Nephron progenitor cell (in vitro differentiated cells): ENCODE measurements at regions not wholly inside any gene's neighbourhood (a gene's known extent, or its start where the extent isn't known, plus 50 kb on each side); places are given as distances from the start of the nearest gene placed in this dataset.

Source experiments
- DNase-seq: peaks from one replicate; pipeline ENCODE4 v3.0.0; 2021
- H3K27ac Mint-ChIP-seq: 2 replicates; pipeline ENCODE4 v1.8.0; 2021; ENCODE audit warnings: mild to moderate bottlenecking, moderate library complexity, mixed read lengths
- H3K27me3 Mint-ChIP-seq: 2 replicates; pipeline ENCODE4 v1.8.0; 2021; ENCODE audit warnings: mild to moderate bottlenecking, low read depth, mixed read lengths; ENCODE audit not compliant: poor library complexity
- H3K36me3 Mint-ChIP-seq: 2 replicates; pipeline ENCODE4 v1.8.0; 2021; ENCODE audit warnings: low read depth, mixed read lengths
- H3K4me1 Mint-ChIP-seq: 2 replicates; pipeline ENCODE4 v1.8.0; 2021; ENCODE audit warnings: mixed read lengths
- H3K4me3 Mint-ChIP-seq: 2 replicates; pipeline ENCODE4 v1.8.0; 2021; ENCODE audit warnings: mild to moderate bottlenecking, moderate library complexity, mixed read lengths
- H3K9me3 Mint-ChIP-seq: 2 replicates; pipeline ENCODE4 v1.8.0; 2021; ENCODE audit warnings: mild to moderate bottlenecking, moderate library complexity, mixed read lengths
- TF ChIP-seq, protein P1 (sequence below): fragments of 200-600 bp; sonication (generic); IDR thresholded peaks from 2 replicates; pipeline ENCODE4 v1.5.0; 2021; ENCODE audit warnings: antibody characterized with exemption

DNA sequence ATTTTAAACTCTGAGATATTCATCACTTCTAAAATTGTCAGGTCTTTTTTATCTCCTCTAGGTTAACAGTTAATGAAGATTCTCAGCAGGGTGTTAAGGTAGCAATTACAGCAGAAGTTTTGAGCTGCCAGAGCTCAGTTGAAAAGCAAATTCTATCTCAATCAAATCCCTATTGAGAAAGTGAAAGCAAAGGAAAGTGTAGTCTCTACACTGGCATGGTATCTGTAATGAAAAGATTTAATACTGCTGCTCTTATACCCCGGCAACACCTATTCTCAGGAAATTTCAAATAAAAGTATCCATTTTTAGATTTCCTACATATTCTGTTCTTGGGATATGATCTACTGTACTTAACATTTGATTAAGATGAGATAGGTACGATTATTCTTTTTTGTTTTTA is 913.5 kb downstream of the MRPL39 start:
- DNase-seq = no peak
- no peaks in the 10 kb centered on the region for H3K27me3 Mint-ChIP-seq
- H3K9me3 Mint-ChIP-seq = peaks cover 49% of the 10 kb centered on the region
- TF ChIP-seq, protein P1, sequence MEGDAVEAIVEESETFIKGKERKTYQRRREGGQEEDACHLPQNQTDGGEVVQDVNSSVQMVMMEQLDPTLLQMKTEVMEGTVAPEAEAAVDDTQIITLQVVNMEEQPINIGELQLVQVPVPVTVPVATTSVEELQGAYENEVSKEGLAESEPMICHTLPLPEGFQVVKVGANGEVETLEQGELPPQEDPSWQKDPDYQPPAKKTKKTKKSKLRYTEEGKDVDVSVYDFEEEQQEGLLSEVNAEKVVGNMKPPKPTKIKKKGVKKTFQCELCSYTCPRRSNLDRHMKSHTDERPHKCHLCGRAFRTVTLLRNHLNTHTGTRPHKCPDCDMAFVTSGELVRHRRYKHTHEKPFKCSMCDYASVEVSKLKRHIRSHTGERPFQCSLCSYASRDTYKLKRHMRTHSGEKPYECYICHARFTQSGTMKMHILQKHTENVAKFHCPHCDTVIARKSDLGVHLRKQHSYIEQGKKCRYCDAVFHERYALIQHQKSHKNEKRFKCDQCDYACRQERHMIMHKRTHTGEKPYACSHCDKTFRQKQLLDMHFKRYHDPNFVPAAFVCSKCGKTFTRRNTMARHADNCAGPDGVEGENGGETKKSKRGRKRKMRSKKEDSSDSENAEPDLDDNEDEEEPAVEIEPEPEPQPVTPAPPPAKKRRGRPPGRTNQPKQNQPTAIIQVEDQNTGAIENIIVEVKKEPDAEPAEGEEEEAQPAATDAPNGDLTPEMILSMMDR = no peak
- no peaks in the 10 kb centered on the region for H3K36me3 Mint-ChIP-seq
- no peak overlapping the region for H3K27ac Mint-ChIP-seq
- H3K4me1 Mint-ChIP-seq = no peaks in the 10 kb centered on the region
- no peak overlapping the region for H3K4me3 Mint-ChIP-seq

DNA sequence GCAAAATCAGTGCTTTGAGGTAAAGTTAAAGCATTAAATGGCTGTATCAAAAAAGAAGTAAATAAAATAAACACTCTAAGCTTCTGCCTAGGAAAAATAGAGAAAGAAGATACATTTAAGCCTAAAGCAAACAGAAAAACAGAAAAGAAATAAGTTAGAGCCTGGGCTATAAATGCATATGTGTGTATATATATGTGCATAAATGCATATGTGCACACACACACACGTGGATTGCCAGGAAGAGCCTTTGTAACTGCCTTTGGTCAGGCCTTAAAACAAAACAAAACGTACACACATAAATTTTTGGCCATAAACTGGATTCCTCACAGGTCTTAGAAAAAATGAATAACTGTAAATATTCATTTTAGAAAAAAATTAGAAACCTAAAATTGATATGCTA is 925.8 kb downstream of the MRPL39 start:
- TF ChIP-seq, protein P1 = no peak
- no peak overlapping the region for H3K4me3 Mint-ChIP-seq
- no peak overlapping the region for H3K27ac Mint-ChIP-seq
- H3K9me3 Mint-ChIP-seq = peaks cover 31% of the 10 kb centered on the region
- no peaks in the 10 kb centered on the region for H3K27me3 Mint-ChIP-seq
- DNase-seq = no peak
- no peaks in the 10 kb centered on the region for H3K36me3 Mint-ChIP-seq
- H3K4me1 Mint-ChIP-seq = no peaks in the 10 kb centered on the region

DNA sequence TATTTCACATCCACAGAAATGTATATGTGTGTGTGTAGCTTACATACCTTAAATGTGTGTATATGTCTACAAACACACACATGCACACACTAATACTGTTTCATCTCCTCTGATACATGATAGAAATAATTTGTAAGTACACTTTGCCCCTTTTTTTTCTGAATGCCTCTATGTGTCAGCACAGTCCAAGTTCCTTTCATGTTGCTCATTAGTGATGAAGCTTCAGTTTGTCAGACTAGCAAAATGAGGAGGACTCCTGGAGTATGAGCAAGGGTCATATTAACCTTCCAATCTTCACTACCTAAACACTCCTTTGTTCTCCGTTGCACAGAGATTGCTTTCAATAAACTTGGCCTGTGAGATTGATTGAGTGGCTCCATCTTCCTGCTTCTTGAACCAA is 935.4 kb downstream of the MRPL39 start:
- no peak overlapping the region for H3K27ac Mint-ChIP-seq
- no peaks in the 10 kb centered on the region for H3K36me3 Mint-ChIP-seq
- peaks cover 16% of the 10 kb centered on the region for H3K9me3 Mint-ChIP-seq
- H3K27me3 Mint-ChIP-seq = no peaks in the 10 kb centered on the region
- H3K4me1 Mint-ChIP-seq = peaks cover 4% of the 10 kb centered on the region
- TF ChIP-seq, protein P1 = no peak
- no peak overlapping the region for H3K4me3 Mint-ChIP-seq
- no peak for DNase-seq

DNA sequence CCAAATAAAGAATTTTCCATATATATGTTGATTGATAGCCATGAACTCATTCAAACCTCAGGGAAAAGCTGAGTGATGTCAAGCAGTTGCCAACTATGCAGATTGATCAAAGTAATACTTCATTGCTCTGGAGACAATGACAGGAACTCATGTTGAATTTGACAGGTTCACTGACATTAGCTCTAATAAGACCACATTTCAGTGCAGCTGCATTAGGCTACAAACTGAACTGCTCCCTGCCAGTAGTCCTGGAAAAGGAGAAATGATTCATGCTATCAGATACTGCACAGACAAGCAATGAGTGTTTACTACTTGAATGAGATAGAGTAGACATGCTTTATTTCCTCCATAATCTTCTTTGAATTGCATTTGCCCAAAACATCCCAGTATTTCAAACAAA is 948.4 kb downstream of the MRPL39 start:
- H3K9me3 Mint-ChIP-seq = peaks cover 59% of the 10 kb centered on the region
- DNase-seq = no peak
- H3K4me3 Mint-ChIP-seq = no peak overlapping the region
- TF ChIP-seq, protein P1 = no peak
- no peaks in the 10 kb centered on the region for H3K36me3 Mint-ChIP-seq
- no peak overlapping the region for H3K27ac Mint-ChIP-seq
- H3K4me1 Mint-ChIP-seq = no peaks in the 10 kb centered on the region
- no peaks in the 10 kb centered on the region for H3K27me3 Mint-ChIP-seq

DNA sequence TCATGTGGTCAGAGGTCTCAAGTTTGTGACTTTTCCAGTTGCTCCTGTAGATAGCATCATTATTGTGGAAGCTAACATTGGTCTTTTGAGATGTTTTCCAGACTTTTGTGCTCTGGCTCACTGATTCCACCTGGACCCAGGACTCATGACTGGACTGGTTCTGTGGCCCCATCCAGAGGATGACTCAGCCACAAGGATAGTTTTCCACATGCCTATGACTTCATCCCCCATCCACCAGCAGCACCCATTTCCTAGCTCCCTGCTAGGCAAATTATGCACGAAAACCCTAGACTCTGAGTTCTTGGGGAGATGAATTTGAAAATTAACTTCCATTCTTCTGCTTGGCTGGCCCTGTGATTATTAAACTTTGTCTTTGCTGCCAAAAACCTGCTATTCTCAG is 949.3 kb downstream of the MRPL39 start:
- H3K4me3 Mint-ChIP-seq = no peak overlapping the region
- peaks cover 54% of the 10 kb centered on the region for H3K9me3 Mint-ChIP-seq
- H3K27me3 Mint-ChIP-seq = peaks cover 4% of the 10 kb centered on the region
- H3K4me1 Mint-ChIP-seq = no peaks in the 10 kb centered on the region
- H3K36me3 Mint-ChIP-seq = no peaks in the 10 kb centered on the region
- TF ChIP-seq, protein P1 = no peak
- H3K27ac Mint-ChIP-seq = no peak overlapping the region
- DNase-seq = no peak

DNA sequence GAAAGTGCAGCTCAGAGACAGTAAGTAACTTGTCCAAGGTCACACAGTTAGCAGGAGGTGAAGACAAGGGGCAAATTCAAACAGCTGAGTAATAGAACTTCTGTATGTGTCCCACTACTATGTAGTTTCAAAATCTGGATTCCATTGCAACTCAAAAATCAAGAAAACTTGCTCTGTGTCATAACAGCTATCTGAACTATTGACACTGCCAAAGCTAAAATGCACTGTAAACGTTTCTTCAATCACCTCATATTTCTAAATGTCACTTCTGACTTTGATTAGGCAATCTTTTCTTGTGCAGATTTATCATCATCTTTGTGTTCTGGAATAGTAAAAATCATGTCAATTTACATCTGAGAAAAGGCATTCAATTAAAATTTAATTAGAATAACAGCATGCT is 957.6 kb downstream of the MRPL39 start:
- Mint-ChIP-seq H3K4me1 (no peaks in the 10 kb centered on the region), H3K4me3 (no peak overlapping the region), H3K27me3 (peaks cover 4% of the 10 kb centered on the region), H3K9me3 (peaks cover 27% of the 10 kb centered on the region), H3K36me3 (no peaks in the 10 kb centered on the region), H3K27ac (no peak overlapping the region)
- no peak for DNase-seq
- TF ChIP-seq, protein P1 = no peak
